Activated naive CD8-positive, alpha-beta T cell treated with anti-CD3 and anti-CD28 coated beads, Interleukin-2, amount 50 U/mL, for 24 hours (primary cell): ENCODE measurements at regions not wholly inside any gene's neighbourhood (a gene's known extent, or its start where the extent isn't known, plus 50 kb on each side); places are given as distances from the start of the nearest gene placed in this dataset.

Experiments
- ATAC-seq: fragments of 150-1000 bp; cut with Tn5 transposase; one replicate; pipeline ENCODE4 v1.10.0; 2021
- DNase-seq: peaks from one replicate; pipeline ENCODE4 v3.0.0; 2021
- H3K27ac Mint-ChIP-seq: one replicate; pipeline ENCODE4 v1.8.0; 2021; ENCODE audit warnings: mild to moderate bottlenecking, mixed read lengths
- H3K27me3 Mint-ChIP-seq: one replicate; pipeline ENCODE4 v1.8.0; 2021; ENCODE audit warnings: mixed read lengths
- H3K36me3 Mint-ChIP-seq: one replicate; pipeline ENCODE4 v1.8.0; 2021; ENCODE audit warnings: low read depth, mixed read lengths
- H3K4me1 Mint-ChIP-seq: one replicate; pipeline ENCODE4 v1.8.0; 2021; ENCODE audit warnings: mixed read lengths
- H3K4me3 Mint-ChIP-seq: one replicate; pipeline ENCODE4 v1.8.0; 2021; ENCODE audit warnings: mild to moderate bottlenecking, moderate library complexity, mixed read lengths
- H3K9me3 Mint-ChIP-seq: one replicate; pipeline ENCODE4 v1.8.0; 2021; ENCODE audit warnings: mixed read lengths

DNA sequence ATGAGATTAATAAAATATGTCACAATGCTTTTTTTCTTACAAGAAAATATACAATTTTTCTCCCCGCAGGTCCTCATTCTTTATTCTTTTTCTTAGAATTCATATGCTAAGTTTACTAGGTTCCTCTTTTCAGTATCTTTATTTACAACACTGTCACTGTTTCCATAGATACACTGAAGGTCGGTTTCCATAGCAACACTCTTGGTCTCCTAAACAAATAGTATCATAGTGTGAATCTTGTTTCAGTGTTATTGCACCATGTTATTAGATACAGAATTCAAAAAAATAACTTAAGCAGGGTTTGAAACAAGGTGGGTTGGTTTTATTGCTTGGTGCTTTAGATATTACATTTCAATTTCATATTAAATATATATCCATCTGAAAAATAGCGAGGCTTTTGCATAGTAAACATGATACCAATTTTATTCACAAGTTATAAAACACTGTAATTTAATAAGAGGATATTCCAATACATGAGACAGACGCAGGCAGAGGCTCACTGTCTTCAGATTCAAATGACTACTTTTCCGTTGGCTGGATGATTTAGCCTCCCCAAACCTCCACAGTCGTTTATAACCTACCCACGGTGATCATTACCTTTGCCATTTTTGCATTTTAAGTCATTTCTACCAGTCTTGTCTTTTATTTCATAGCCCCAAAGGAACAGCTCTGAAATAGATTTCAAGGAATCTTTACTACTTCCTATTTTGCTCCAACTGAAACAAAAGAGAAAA, 88.9 kb upstream of the KLF6 start:
- ATAC-seq (peak; percentile 62), DNase-seq (no peak)
- peak overlapping the region; percentile 94 for H3K27ac Mint-ChIP-seq
- no peaks in the 10 kb centered on the region for H3K36me3 Mint-ChIP-seq
- H3K4me1 Mint-ChIP-seq = peaks cover 68% of the 10 kb centered on the region
- peaks cover 4% of the 10 kb centered on the region for H3K9me3 Mint-ChIP-seq
- H3K4me3 Mint-ChIP-seq = peak overlapping the region; percentile 43
- H3K27me3 Mint-ChIP-seq = no peaks in the 10 kb centered on the region

DNA sequence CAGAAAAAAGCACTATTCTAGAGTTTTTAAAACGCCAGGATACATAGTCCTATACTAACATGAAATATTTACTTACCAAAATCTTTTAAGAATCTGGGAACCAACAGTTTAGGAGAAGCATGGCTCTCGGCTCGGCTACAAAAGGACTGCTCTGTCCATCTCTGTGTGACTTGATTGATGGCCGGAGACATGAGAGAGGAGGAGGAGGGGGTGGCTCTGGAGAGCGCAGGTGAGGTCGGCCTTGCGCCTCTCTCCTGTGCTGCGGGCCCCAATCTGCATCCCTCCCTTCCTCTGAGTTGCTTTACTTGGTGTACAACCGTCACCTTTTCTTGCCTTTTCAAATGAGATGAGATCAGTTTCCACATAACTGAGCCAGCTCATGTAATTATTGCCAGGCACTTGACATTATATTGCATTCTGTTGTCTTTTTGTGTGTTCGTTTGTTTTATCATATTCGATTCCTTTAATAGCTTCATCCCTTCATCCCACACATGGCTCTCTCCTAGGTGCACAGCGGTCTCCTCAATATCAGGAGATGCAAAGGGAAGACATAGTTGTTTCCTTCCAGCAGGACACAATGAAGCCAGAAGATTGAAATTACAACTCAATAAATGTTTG, 87.8 kb upstream of the KLF6 start:
- H3K4me1 Mint-ChIP-seq = peaks cover 79% of the 10 kb centered on the region
- H3K27ac Mint-ChIP-seq = peak overlapping the region; percentile 94
- DNase-seq (no peak), ATAC-seq (no peak)
- H3K27me3 Mint-ChIP-seq = no peaks in the 10 kb centered on the region
- H3K9me3 Mint-ChIP-seq = peaks cover 4% of the 10 kb centered on the region
- H3K4me3 Mint-ChIP-seq = no peak overlapping the region
- no peaks in the 10 kb centered on the region for H3K36me3 Mint-ChIP-seq

DNA sequence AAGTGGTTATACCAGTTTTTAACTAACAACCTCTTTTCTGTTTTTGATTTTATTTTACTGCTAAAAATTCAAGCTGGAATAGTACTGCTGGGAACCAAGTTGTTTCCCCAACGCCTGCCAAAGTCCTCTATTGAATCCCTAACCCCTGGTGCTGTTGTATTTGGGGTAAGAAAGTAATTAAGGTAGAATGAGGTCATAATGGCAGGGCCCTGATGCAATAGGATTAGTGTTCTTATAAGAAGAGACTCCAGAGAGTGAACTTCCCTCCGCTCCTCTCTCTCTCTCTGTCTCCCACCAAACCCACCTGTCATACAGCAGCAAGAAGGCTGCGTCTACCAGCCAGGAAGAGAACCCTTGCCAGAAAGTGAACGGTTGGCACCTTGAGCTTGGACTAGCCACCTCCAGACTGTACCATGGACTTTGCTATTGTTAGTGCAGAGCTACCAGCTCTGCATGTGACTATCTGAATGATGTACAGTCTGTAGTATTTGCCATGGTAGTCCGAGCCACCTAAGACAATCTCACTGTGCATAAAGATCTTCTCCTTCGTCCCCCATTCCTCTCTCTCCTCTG, 86.5 kb upstream of the KLF6 start:
- Mint-ChIP-seq H3K27ac (peak overlapping the region; percentile 49), H3K36me3 (no peaks in the 10 kb centered on the region), H3K27me3 (no peaks in the 10 kb centered on the region), H3K4me1 (peaks cover 81% of the 10 kb centered on the region), H3K4me3 (no peak overlapping the region), H3K9me3 (peaks cover 4% of the 10 kb centered on the region)
- ATAC-seq (no peak), DNase-seq (no peak)

DNA sequence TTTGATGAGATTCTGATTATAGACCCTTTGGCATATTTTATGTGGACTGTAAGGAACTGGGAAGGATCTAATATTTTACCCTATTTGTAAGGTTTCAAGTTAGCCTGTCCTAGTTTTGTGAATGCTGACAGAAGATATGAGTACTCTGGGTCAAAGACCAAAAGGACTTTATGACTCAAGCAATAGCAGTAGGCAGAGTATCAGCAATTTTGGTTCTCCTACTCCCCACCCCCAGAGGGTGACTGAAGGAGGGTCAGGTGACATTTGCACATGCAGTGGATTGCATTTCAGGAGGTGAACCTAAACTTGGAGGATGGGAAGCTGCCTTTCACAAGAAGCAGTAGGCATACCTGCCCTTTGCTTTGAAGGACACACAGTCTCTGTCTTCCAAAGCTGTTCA, 84.0 kb upstream of the KLF6 start:
- H3K9me3 Mint-ChIP-seq = peaks cover 4% of the 10 kb centered on the region

DNA sequence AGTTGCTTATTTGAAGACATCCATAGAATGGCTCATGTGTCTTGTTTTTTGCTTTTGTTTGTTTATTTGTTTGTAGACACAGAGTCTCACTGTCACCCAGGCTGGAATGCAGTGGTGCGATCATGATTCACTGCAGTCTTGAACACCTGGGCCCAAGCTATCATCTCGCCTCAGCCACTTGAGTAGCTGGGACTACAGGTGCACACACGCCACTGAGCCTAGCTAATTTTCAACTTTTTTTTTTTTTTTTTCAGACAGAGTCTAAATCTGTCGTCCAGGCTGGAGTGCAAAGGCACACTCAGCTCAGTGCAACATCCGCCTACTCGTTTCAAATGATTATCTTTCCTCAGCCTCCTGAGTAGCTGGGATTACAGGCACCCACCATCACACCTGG, 83.3 kb upstream of the KLF6 start:
- H3K9me3 Mint-ChIP-seq = peaks cover 4% of the 10 kb centered on the region
- H3K27me3 Mint-ChIP-seq = no peaks in the 10 kb centered on the region
- no peaks in the 10 kb centered on the region for H3K36me3 Mint-ChIP-seq
- H3K4me1 Mint-ChIP-seq = peaks cover 78% of the 10 kb centered on the region
- no peak for DNase-seq
- H3K4me3 Mint-ChIP-seq = no peak overlapping the region
- H3K27ac Mint-ChIP-seq = peak overlapping the region; percentile 88
- no peak for ATAC-seq

More for the DNA sequence above, 84.0 kb upstream of the KLF6 start:
- no peak overlapping the region for H3K4me3 Mint-ChIP-seq
- peak overlapping the region; percentile 88 for H3K27ac Mint-ChIP-seq
- no peaks in the 10 kb centered on the region for H3K27me3 Mint-ChIP-seq
- ATAC-seq (no peak), DNase-seq (no peak)
- peaks cover 81% of the 10 kb centered on the region for H3K4me1 Mint-ChIP-seq
- H3K36me3 Mint-ChIP-seq = no peaks in the 10 kb centered on the region

DNA sequence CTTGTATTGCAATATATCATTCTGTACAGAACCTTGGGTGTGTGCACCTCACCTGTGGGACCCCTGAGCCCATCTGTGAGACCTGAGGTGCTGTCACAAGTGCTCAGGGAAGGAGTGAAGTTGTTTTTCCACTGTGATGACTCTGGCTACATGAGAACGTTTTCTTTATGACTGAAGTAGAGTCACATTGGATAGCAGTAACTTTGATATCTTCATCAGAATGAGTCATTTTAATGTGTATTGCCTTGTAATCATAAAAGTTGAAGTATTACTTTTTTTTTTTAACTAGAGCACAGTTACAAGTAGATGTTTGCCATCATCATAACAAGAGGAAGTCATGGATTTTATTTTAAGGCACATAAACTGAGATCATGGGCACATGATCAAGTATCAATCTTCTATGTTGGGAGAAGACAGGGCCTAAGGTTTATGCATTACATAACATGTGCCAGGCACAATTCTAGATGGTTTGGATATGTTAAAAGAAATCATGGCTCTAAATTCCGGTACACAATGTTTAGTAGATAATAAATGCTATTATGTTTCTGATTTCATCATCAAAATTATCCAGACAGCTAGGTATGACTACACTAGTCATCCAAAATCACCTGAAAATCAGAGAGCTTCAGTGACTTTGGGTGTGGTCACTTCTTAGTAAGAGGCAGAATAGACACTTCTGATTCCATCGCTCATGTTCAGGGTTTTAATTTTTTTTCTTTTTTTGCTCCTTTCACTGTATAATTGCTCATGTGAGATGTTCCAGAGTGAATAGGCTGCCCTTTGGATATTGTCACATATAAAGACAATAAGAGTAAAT, 82.7 kb upstream of the KLF6 start:
- Mint-ChIP-seq H3K27ac (peak overlapping the region; percentile 88), H3K9me3 (peaks cover 4% of the 10 kb centered on the region), H3K36me3 (no peaks in the 10 kb centered on the region), H3K4me3 (no peak overlapping the region), H3K4me1 (peaks cover 72% of the 10 kb centered on the region), H3K27me3 (no peaks in the 10 kb centered on the region)
- DNase-seq = no peak
- ATAC-seq = peak; percentile 82

DNA sequence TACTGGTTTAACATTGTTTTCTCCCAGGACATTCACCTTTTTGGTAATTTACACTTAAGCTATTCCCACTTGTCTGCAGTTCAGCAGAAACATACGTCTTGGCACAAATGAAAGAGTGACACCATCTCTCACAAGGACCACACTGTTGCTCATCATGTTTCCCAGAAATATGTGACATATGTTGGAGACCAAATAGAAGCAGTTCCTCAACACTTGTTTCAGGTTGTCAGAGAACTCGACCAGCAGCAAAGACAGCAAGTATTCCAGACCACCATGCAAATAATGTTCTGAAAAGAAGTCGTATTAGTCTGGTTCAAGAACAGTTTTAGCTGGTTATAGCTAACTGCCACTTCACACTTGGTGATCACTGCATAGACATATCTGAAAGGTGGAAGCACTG, 81.3 kb upstream of the KLF6 start:
- H3K27ac Mint-ChIP-seq = peak overlapping the region; percentile 88
- DNase-seq = no peak
- peaks cover 60% of the 10 kb centered on the region for H3K4me1 Mint-ChIP-seq
- H3K4me3 Mint-ChIP-seq = no peak overlapping the region
- ATAC-seq = peak; percentile 73
- no peaks in the 10 kb centered on the region for H3K36me3 Mint-ChIP-seq
- no peaks in the 10 kb centered on the region for H3K27me3 Mint-ChIP-seq
- no peaks in the 10 kb centered on the region for H3K9me3 Mint-ChIP-seq

DNA sequence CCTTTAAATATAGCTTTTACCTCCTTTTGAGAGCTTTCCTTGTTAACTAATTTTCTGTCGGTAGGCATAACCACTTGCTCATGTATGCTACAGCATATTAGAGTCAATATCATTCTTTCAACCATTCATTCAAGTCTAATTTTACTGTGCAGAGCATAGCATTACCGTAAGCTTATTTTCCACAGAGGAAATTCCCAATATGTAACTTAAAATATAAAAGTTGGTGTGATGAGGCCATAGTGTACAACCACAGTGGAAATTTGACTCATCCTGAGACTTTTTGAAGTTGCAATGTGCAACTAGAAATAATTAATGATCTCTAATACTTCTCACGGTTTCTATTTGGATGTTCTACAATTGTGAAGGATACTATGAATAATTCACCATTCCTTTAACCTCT, 80.6 kb upstream of the KLF6 start:
- Mint-ChIP-seq H3K4me3 (peak overlapping the region; percentile 27), H3K4me1 (peaks cover 60% of the 10 kb centered on the region), H3K27ac (peak overlapping the region; percentile 88), H3K9me3 (no peaks in the 10 kb centered on the region), H3K27me3 (no peaks in the 10 kb centered on the region), H3K36me3 (no peaks in the 10 kb centered on the region)
- ATAC-seq (peak; percentile 48), DNase-seq (no peak)

DNA sequence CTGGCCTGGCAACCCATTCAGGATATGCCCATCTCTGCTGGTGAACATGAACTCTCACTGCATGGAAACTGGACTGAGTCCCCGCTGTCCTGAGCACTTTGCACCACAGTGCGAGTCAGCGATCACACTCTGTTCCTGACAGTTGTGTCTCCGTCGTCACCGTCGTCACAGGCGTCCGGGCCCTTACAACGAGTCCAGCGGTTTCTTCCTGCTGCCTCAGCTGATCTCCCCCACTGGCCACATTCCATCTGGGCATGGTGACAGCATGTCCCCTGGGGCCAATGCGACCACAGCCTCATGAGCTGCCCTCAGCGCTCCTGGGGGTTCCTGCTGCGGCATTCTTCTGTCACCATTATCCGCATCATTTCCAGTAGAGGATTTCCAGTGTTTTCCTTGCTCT, 76.8 kb upstream of the KLF6 start:
- ATAC-seq = no peak
- DNase-seq = no peak
- Mint-ChIP-seq H3K4me3 (no peak overlapping the region), H3K4me1 (peaks cover 31% of the 10 kb centered on the region), H3K27ac (no peak overlapping the region), H3K27me3 (no peaks in the 10 kb centered on the region), H3K36me3 (no peaks in the 10 kb centered on the region), H3K9me3 (no peaks in the 10 kb centered on the region)

DNA sequence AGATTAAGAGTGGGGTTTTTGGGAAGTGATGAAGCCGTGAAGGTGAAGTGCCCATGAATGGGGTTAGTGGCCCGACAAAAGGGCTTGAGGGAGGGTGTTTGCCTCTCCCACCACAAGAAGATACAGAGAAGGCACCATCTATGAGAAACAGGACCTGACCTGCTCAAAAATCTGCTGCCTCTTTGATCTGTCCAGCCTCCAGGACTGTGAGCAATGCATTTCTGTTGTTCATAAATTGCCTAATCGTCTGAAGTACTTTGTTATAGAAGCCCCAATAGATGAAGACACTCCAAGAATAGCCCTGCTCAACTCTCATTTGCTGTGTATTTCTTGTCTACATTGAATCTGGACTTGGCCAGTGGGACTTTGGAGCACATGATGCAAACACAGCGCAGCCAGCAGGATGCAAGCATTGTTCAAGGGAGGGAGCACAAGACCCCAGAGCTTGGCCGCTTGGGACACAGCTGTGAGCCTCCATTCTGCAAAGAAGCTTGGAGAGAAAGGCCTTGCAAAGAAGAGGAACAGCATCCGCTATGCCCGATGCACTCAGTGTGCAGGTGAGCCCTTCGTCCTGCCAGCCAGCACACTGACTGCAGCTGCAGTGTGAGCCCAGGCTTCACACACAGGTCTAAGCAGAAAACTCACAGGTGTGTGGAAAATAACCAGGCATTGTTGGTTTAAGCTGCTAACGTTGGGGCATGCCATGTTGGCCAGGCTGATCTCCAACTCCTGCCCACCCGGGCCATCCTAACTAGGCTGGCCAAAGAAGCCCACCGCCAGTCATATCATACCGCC, 73.2 kb upstream of the KLF6 start:
- Mint-ChIP-seq H3K9me3 (no peaks in the 10 kb centered on the region), H3K4me3 (no peak overlapping the region), H3K27ac (no peak overlapping the region), H3K27me3 (no peaks in the 10 kb centered on the region), H3K36me3 (no peaks in the 10 kb centered on the region), H3K4me1 (peaks cover 9% of the 10 kb centered on the region)
- DNase-seq (no peak), ATAC-seq (no peak)

DNA sequence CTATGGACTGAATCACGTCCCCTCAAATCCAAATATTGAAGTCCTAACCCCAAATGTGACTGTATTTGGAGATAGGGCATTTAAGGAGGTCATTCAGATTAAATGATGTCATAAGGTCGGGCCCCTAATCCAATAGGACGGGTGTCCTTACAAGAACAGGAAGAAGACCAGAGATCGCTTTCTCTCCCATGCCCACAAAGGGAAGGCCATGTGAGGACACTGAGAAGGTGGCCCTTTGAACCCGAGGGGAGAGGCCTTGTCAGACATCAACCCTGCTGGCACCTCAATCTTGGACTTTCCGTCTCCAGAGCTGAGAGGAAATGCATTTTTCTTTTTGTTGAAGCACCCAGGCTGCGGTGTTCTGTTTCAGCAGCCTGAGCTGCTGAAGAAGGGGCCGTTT, 72.3 kb upstream of the KLF6 start:
- Mint-ChIP-seq H3K9me3 (no peaks in the 10 kb centered on the region), H3K4me1 (peaks cover 17% of the 10 kb centered on the region), H3K27me3 (no peaks in the 10 kb centered on the region), H3K27ac (no peak overlapping the region), H3K4me3 (no peak overlapping the region), H3K36me3 (no peaks in the 10 kb centered on the region)
- ATAC-seq (no peak), DNase-seq (no peak)

DNA sequence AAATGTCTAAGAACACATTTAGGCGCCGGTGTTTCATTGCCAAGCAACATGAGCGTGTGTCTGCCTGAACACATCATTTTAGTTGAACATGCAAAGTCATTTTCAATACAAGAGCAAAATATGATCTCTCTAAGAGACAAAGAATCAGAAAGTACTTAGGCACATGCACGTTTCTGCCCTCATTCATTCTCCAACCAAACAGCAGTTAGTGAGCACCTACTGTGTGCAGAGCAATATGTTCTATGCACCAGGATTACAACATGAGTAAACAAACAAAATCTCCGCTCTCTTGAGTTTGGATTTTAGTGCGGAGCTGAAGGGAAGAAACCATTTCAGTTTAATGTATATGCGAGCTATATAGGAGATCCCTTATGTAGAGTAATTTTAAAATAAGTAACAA, 71.6 kb upstream of the KLF6 start:
- Mint-ChIP-seq H3K27ac (no peak overlapping the region), H3K27me3 (no peaks in the 10 kb centered on the region), H3K4me3 (no peak overlapping the region), H3K9me3 (peaks cover 6% of the 10 kb centered on the region), H3K4me1 (peaks cover 25% of the 10 kb centered on the region), H3K36me3 (no peaks in the 10 kb centered on the region)
- ATAC-seq (no peak), DNase-seq (no peak)

DNA sequence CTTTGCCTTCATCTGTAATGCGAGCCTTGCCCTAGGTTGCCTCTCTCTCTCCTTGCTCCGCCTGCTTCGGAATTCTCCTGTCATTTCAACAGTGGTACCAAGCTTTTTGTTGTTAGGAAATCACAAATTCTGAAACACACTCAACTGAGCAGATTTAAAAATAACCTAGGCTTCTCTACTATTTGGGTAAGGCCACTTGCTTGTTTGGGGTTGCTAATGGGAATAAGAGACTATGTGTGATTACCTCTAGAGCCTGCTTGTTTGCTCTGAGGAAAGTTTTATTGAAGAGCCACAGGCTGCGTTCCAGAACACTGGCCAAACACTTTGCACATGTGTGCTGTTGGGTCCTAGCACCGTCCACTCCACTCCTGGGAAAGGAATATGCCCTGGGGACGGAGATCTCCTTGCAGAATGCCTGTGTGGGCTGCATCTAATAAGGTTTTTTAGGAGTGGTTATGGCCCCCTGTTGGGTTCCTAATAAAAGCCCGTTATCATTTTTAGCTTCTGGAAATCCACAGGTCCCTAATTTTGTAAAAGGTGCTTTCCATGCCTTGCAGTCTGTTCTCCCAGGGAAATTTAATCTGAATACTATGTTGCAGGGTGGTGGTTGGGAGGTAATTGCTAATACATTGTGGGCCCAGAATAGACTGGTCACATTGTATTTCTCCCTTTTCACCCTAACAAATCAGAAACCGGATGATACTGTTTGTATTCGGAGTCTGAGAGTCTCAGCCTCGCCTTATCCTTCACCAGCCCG, 68.7 kb upstream of the KLF6 start:
- H3K27ac Mint-ChIP-seq = peak overlapping the region; percentile 57
- H3K4me1 Mint-ChIP-seq = peaks cover 48% of the 10 kb centered on the region
- no peak for ATAC-seq
- H3K27me3 Mint-ChIP-seq = no peaks in the 10 kb centered on the region
- no peak for DNase-seq
- no peak overlapping the region for H3K4me3 Mint-ChIP-seq
- peaks cover 13% of the 10 kb centered on the region for H3K9me3 Mint-ChIP-seq
- no peaks in the 10 kb centered on the region for H3K36me3 Mint-ChIP-seq
